ENCODE measurements at regions not wholly inside any gene's neighbourhood (a gene's known extent, or its start where the extent isn't known, plus 50 kb on each side); places are given as distances from the start of the nearest gene placed in this dataset.

GRCh38 chr5:96340357-96340756, 92.7 kb downstream of the PCSK1 start:
- DNase-seq = no peak

- no peak for DNase-seq
Measured at GRCh38 chr5:96339862-96340261, 93.2 kb downstream of the PCSK1 start.

- no peak for DNase-seq
Measured at GRCh38 chr5:96338624-96339415, 94.2 kb downstream of the PCSK1 start.

GRCh38 chr5:96338091-96338490, 95.0 kb downstream of the PCSK1 start:
- no peak for DNase-seq

GRCh38 chr5:96337048-96337781, 95.8 kb downstream of the PCSK1 start:
- DNase-seq = no peak

GRCh38 chr5:96336351-96336985, 96.6 kb downstream of the PCSK1 start:
- DNase-seq = peak; percentile 92

GRCh38 chr5:96335873-96336272, 97.2 kb downstream of the PCSK1 start:
- no peak for DNase-seq

GRCh38 chr5:96333391-96333790, 99.7 kb downstream of the PCSK1 start:
- DNase-seq = no peak

GRCh38 chr5:96332535-96333366, 100.3 kb downstream of the PCSK1 start:
- DNase-seq = no peak

GRCh38 chr5:96331681-96332361, 101.2 kb downstream of the PCSK1 start:
- no peak for DNase-seq

GRCh38 chr5:96331210-96331609, 101.8 kb downstream of the PCSK1 start:
- no peak for DNase-seq

- DNase-seq = no peak
Measured at GRCh38 chr5:96330530-96331140, 102.4 kb downstream of the PCSK1 start.

GRCh38 chr5:96329886-96330529, 103.0 kb downstream of the PCSK1 start:
- DNase-seq = no peak

GRCh38 chr5:96329289-96329688, 103.8 kb downstream of the PCSK1 start:
- no peak for DNase-seq

GRCh38 chr5:96327722-96328121, 105.3 kb downstream of the PCSK1 start:
- peak; percentile 22 for DNase-seq

- DNase-seq = no peak
Measured at GRCh38 chr5:96326902-96327301, 106.1 kb downstream of the PCSK1 start.

- no peak for DNase-seq
Measured at GRCh38 chr5:96324708-96325107, 108.3 kb downstream of the PCSK1 start.

- DNase-seq = no peak
Measured at GRCh38 chr5:96322865-96323264, 110.2 kb downstream of the PCSK1 start.

GRCh38 chr5:96322217-96322616, 110.8 kb downstream of the PCSK1 start:
- no peak for DNase-seq

GRCh38 chr5:96321345-96321744, 111.7 kb downstream of the PCSK1 start:
- DNase-seq = no peak

GRCh38 chr5:96320797-96321196, 112.3 kb downstream of the PCSK1 start:
- no peak for DNase-seq

Data from tongue (tissue), 1 donor.